PC-9 (cell line): ENCODE measurements at regions not wholly inside any gene's neighbourhood (a gene's known extent, or its start where the extent isn't known, plus 50 kb on each side); places are given as distances from the start of the nearest gene placed in this dataset.

ENCODE experiments used
- EZH2 ChIP-seq: fragments of 200-600 bp; sonication (generic); IDR thresholded peaks from 2 replicates; pipeline ENCODE4 v1.8.0; 2017; ENCODE audit warnings: antibody characterized with exemption, low read depth
- TF ChIP-seq, protein P1 (sequence below): fragments of 200-600 bp; sonication (generic); conservative IDR thresholded peaks from 2 replicates; pipeline ENCODE4 v1.6.1; 2017; ENCODE audit warnings: mixed run types, antibody characterized with exemption, mild to moderate bottlenecking, moderate library complexity

DNA sequence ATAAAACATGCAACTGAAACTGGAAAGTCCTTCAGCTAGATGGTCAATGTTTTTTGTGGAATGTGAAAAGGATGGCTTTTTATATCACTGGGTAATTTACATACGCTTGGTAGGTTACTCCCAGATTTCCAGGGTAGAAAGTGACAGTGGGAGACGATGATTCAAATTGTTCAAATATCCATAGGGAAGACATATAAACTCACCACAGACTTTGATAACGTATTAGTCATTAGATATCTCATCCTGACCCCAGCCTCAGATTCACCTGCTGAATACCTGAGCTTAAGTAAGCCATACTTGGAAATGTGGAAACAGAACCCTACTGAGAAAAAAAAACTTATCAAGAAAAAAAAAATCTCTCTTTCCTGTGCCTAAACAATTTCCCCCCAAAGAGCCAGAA is 169.4 kb downstream of the ZNF674 start:
- no peak for TF ChIP-seq EZH2
- TF ChIP-seq, protein P1, sequence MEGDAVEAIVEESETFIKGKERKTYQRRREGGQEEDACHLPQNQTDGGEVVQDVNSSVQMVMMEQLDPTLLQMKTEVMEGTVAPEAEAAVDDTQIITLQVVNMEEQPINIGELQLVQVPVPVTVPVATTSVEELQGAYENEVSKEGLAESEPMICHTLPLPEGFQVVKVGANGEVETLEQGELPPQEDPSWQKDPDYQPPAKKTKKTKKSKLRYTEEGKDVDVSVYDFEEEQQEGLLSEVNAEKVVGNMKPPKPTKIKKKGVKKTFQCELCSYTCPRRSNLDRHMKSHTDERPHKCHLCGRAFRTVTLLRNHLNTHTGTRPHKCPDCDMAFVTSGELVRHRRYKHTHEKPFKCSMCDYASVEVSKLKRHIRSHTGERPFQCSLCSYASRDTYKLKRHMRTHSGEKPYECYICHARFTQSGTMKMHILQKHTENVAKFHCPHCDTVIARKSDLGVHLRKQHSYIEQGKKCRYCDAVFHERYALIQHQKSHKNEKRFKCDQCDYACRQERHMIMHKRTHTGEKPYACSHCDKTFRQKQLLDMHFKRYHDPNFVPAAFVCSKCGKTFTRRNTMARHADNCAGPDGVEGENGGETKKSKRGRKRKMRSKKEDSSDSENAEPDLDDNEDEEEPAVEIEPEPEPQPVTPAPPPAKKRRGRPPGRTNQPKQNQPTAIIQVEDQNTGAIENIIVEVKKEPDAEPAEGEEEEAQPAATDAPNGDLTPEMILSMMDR = no peak
